Body of pancreas (tissue), 4 donors: ENCODE measurements at regions not wholly inside any gene's neighbourhood (a gene's known extent, or its start where the extent isn't known, plus 50 kb on each side); places are given as distances from the start of the nearest gene placed in this dataset.

Experiments
- POLR2A ChIP-seq, 3 donors: fragments of 450-650 bp; IDR thresholded peaks; one replicate each; pipeline ENCODE4 v1.6.1; 2016; ENCODE audit warnings: antibody characterized with exemption in 3 of 3, mild to moderate bottlenecking in 2 of 3
- TF ChIP-seq, protein P1 (sequence below), 7 experiments: fragments of 450-650 bp in 4 of 7; fragments of 200-600 bp in 3 of 7; sonication (generic) in 3 of 7; IDR thresholded peaks; one replicate each; pipeline ENCODE4 v1.5.1; 2016 to 2019; ENCODE audit warnings: antibody characterized with exemption in 7 of 7

GRCh38 chr5:45110399-45110798 lies 301.7 kb downstream of the MRPS30 start:
- TF ChIP-seq, protein P1, sequence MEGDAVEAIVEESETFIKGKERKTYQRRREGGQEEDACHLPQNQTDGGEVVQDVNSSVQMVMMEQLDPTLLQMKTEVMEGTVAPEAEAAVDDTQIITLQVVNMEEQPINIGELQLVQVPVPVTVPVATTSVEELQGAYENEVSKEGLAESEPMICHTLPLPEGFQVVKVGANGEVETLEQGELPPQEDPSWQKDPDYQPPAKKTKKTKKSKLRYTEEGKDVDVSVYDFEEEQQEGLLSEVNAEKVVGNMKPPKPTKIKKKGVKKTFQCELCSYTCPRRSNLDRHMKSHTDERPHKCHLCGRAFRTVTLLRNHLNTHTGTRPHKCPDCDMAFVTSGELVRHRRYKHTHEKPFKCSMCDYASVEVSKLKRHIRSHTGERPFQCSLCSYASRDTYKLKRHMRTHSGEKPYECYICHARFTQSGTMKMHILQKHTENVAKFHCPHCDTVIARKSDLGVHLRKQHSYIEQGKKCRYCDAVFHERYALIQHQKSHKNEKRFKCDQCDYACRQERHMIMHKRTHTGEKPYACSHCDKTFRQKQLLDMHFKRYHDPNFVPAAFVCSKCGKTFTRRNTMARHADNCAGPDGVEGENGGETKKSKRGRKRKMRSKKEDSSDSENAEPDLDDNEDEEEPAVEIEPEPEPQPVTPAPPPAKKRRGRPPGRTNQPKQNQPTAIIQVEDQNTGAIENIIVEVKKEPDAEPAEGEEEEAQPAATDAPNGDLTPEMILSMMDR (IDR thresholded peaks at IDR 0.05) = no peak
- TF ChIP-seq POLR2A (IDR thresholded peaks at IDR 0.05) = no peak
